HG03354 (cell line): ENCODE measurements at regions not wholly inside any gene's neighbourhood (a gene's known extent, or its start where the extent isn't known, plus 50 kb on each side); places are given as distances from the start of the nearest gene placed in this dataset.

ENCODE experiments used
- ATAC-seq: cut with Tn5 transposase; IDR thresholded peaks from one replicate; pipeline ENCODE4 v1.9.1; 2021; ENCODE audit warnings: mild to moderate bottlenecking; ENCODE audit not compliant: unreplicated experiment, poor library complexity, severe bottlenecking

- ATAC-seq = no peak
These were observed 129.0 kb upstream of the C1orf21 start for GRCh38 chr1:184257873-184258272.

- ATAC-seq = no peak
These were observed 128.3 kb upstream of the C1orf21 start for GRCh38 chr1:184258525-184258924.

GRCh38 chr1:184260382-184260781 lies 126.4 kb upstream of the C1orf21 start:
- ATAC-seq = no peak

GRCh38 chr1:184262109-184262508 lies 124.7 kb upstream of the C1orf21 start:
- no peak for ATAC-seq

- no peak for ATAC-seq
These were observed 119.1 kb upstream of the C1orf21 start for GRCh38 chr1:184267747-184268146.

- ATAC-seq = no peak
These were observed 116.3 kb upstream of the C1orf21 start for GRCh38 chr1:184270556-184270955.

GRCh38 chr1:184272175-184272866 lies 114.5 kb upstream of the C1orf21 start:
- ATAC-seq = no peak

- ATAC-seq = no peak
These were observed 110.4 kb upstream of the C1orf21 start for GRCh38 chr1:184276416-184276815.

GRCh38 chr1:184279911-184280458 lies 106.8 kb upstream of the C1orf21 start:
- no peak for ATAC-seq

- no peak for ATAC-seq
These were observed 102.8 kb upstream of the C1orf21 start for GRCh38 chr1:184283999-184284398.

GRCh38 chr1:184284900-184285299 lies 101.9 kb upstream of the C1orf21 start:
- no peak for ATAC-seq

- ATAC-seq = no peak
These were observed 101.3 kb upstream of the C1orf21 start for GRCh38 chr1:184285401-184286087.

GRCh38 chr1:184287001-184287400 lies 99.8 kb upstream of the C1orf21 start:
- no peak for ATAC-seq

GRCh38 chr1:184289825-184290550 lies 96.8 kb upstream of the C1orf21 start:
- no peak for ATAC-seq

- ATAC-seq = no peak
These were observed 95.1 kb upstream of the C1orf21 start for GRCh38 chr1:184291701-184292100.

- no peak for ATAC-seq
These were observed 94.7 kb upstream of the C1orf21 start for GRCh38 chr1:184292101-184292500.

- no peak for ATAC-seq
These were observed 92.7 kb upstream of the C1orf21 start for GRCh38 chr1:184294101-184294500.

- no peak for ATAC-seq
These were observed 90.2 kb upstream of the C1orf21 start for GRCh38 chr1:184296466-184297243.

- ATAC-seq = no peak
These were observed 89.5 kb upstream of the C1orf21 start for GRCh38 chr1:184297244-184297750.
